UCSD-AML1 (cell line): ENCODE measurements at regions not wholly inside any gene's neighbourhood (a gene's known extent, or its start where the extent isn't known, plus 50 kb on each side); places are given as distances from the start of the nearest gene placed in this dataset.
"Not testable (repeated sequence)": the region's sequence is repeated elsewhere in the genome, so short reads cannot be mapped to it uniquely, and the experiment has no call there.

Experiments
- DNase-seq: peaks from one replicate; lab custom pipeline; 2025; ENCODE audit not compliant: unreplicated experiment; lab: John Stamatoyannopoulos, UW

DNA sequence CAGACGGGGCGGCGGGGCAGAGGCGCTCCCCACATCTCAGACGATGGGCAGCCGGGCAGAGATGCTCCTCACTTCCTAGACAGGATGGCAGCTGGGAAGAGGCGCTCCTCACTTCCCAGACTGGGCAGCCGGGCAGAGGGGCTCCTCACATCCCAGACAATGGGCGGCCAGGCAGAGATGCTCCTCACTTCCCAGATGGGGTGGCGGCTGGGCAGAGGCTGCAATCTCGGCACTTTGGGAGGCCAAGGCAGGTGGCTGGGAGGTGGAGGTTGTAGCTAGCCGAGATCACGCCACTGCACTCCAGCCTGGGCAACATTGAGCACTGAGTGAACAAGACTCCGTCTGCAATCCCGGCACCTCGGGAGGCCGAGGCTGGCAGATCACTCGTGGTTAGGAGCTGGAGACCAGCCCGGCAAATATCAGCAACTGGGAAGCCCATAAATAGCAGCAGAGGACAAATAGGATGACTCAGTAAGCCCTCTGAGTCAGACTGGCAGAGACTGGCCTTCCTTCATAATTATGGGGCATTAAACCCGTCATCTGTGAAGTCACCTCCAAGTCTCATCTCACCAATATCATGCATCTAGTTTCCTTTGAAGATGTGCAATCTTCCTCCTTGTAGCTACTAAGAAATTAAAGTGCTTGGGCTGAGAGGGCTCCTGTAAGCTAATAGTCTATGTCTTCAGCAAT lies 337.3 kb downstream of the GOLGA6L6 start:
- DNase-seq, result not testable (repeated sequence)

DNA sequence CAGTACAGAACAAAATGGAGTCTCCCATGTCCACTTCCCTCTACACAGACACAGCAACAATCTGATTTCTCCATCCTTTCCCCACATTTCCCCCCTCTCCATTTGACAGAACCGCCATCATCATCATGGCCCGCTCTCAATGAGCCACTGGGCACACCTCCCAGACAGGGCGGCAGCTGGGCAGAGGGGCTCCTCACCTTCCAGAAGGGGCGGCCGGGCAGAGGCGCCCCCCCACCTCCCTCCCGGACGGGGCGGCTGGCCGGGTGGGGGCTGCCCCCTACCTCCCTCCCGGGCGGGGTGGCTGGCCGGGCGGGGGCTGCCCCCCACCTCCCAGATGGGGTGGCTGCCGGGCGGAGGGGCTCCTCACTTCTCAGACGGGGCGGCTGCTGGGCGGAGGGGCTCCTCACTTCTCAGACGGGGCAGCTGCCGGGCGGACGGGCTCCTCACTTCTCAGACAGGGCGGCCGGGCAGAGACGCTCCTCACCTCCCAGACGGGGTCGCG lies 337.9 kb downstream of the GOLGA6L6 start:
- DNase-seq, result not testable (repeated sequence)

- DNase-seq, result not testable (repeated sequence)
Observed at GRCh38 chr15:20194591-20195198, 346.9 kb downstream of the GOLGA6L6 start.

DNA sequence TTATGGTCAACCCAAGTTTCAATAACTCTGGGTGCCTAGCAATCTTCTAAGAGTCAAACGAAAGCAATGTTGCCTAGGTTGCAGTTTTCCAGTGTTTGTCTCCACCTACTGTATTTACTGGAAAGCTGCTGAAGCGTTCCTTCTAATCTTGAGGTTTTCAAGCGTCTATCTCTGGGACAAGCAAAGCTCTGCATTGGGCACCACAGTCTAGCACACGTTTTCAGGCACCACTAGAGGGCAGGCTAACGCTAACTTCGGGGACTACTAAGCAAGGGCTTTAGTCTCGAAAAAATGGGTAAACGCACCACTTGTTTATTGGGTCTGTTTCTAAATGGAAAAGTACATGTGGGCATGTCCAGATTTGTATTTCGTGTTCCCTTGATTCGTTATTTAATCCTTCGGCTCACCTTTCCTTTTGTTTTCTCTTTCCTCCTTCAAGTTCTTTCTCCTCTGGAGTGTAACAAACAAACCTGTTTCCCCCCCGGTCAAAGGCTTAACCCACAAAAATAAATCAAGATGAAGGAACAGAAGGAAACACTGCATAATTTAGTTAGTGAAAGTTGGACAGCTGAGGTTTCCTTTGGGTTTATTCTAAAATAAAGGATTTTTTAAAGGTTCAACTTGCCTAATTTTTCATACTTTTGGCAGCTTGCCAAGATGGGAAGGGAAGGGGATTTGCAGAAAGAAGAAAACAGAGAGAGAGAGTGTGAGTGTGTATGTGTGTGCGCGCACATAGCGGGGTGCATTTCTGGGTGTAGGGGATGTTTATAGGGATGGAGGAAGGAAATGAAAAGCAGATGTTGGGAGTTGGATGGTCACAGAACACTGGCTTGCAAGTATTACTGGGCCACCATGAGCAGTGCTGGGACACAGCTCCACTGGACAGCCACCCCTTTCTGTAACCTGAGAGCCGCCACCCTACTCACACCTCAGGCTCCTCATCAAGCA lies 348.3 kb downstream of the GOLGA6L6 start:
- DNase-seq, result not testable (repeated sequence)

DNA sequence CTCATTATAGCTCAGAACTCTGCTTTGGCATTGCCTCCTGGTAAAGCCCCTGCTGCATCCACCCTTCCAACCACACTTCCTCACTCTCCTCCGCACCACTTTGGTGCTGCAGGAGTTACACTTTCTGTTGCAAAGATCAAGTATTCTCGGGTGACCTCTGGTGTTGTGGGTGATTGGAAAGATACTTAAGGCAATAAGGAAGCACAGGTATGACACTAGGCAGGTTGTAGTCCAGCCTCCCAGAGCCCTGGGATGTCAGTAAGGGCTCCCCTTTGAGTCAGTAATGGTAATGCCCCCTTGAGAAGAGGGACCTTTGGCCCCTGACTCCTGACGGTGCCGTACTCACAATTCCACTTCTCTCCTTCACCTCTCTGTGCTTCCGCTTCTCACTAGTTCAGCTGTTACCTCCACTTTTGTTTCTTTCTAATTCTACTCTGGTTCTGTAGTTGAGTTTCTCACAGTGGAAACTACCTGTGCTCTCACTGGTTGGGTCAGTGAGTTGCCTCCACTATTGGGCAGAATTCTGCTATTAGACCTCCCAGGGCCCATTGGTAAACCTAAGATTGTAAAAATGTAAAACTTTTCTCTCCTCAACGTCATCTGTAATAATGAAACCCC lies 350.0 kb downstream of the GOLGA6L6 start:
- DNase-seq, result not testable (repeated sequence)

DNA sequence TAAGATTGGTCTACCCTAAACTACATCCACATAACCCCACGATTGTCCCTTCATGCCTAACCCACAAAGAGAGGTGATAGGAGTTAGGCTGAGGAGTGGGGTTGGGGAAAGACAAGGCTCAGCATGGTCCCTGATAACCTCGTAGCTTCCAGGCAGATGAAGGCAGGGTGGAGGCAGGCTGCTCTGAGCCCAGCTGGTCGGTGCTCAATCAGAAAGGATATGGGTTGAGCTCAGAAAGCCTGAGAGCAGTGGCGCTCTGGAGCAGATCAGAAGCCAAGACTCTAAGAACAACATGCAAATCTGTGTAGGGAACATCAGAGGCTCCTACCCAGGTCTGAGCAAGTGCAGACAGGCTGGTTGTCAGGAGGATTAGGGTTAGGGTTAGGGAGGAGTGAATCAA lies 353.0 kb downstream of the GOLGA6L6 start:
- not testable (repeated sequence) for DNase-seq

DNA sequence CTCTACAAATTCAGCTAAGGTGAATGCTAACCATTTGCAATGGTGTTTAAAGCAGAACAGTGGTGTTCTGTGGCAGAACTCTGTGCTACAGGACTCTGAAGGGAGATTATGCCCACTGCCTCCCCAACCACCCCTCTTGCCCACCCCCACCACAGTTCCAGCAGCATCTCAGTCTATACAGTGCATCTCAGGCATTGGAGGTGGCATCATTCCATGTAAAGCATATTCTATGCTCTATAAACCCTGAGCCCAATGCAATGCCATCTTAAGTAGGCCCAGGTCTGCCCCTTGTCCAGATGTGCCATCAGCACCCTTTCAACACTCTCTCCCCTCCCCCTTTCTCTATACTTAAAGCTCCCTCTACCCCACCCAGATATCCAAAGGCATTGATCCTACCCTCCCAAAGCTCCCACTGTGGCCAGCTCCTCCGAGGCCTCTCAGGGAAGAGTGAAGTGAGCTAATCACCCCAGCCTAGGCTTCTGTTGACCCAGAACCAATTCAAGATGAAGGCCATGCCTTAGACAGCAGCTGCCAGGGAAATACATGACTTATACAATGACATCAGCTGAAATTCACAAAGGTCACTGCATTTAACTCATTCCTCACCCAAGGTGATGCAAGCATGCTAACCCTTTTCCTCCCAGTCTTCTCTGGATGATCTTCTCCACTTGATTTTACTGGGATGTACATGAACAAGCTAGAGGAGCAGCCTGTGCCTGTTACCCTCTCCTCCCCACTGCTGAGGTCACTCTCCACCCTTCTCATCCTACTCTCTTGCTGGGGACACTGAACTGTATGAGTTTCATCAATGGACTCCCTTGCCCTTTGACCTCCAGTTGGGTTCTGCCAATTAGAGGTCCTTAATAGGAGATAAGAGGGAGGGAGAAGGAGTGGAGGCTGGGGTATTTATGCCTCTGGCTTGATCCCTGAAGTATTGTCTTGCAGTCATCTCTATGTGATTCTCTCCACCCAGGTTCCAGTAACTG lies 353.9 kb downstream of the GOLGA6L6 start:
- DNase-seq, result not testable (repeated sequence)

- not testable (repeated sequence) for DNase-seq
Observed at GRCh38 chr15:20184879-20185278, 356.7 kb downstream of the GOLGA6L6 start.

- DNase-seq, result not testable (repeated sequence)
Observed at GRCh38 chr15:20168221-20168620, 373.4 kb downstream of the GOLGA6L6 start.

DNA sequence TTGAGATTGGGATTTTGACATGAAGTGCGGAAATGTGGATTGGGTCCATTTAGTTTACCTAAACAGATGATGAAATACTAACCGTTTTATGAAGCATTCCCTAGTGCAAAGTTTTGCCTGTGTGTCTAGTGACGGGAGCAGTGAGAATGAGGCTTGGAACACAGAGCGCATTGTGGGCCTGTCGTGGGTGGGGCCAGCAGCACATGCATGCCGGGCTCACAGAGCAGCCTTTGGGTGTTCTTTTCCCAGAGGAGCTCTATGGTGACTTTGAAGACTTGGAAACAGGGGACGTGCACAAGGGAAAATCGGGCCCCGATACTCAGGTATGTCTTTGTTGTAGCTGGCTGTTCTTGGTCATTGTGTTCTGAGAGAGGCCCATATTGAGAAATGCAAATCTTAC lies 388.1 kb downstream of the GOLGA6L6 start:
- not testable (repeated sequence) for DNase-seq

GRCh38 chr15:20148679-20149078 lies 392.9 kb downstream of the GOLGA6L6 start:
- DNase-seq, result not testable (repeated sequence)

DNA sequence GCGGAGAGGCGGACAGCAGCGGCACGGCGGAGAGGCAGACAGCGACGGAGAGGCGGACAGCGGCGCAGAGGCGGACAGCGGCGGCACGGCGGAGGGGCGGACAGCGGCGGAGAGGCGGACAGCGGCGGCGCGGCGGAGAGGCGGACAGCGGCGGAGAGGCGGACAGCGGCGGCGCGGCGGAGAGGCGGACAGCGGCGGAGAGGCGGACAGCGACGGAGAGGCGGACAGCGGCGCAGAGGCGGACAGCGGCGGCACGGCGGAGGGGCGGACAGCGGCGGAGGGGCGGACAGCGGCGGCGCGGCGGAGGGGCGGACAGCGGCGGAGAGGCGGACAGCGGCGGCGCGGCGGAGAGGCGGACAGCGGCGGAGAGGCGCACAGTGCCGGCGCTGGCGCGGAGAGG lies 393.6 kb downstream of the GOLGA6L6 start:
- DNase-seq, result not testable (repeated sequence)

DNA sequence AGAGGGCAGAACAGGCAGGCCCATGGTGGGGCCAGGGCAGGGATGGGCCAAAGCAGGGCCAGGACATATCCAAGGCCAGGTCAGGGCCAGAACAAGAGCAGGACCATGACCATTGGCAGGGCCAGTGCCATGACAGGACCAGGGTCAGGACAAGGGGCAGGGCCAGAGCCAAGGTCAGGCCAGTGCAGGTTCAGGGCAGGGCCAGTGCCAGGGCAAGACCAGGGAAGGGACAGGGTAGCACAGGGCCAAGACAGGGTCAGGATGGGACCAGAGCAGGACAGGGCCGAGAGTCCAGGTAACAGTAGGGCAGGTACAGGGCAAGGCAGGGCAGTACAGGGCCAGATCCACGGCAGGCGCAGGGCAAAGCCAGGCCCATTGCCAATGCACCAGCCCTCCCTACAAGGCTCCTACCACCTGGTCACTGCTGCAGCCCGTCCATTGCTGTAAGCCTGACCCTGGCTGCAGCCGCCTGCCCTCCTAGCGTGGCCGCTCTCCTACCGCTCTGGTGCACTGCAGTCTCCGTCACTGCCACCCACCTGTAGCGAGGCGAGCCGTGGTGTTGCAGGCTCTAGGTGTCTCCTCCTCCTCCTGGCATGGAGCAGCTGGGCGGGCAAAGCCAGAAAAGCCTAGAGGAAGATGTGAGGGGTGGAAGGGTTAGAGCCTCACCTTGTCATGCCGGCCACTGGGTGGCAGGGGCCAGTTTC lies 397.1 kb downstream of the GOLGA6L6 start:
- not testable (repeated sequence) for DNase-seq

GRCh38 chr15:20142906-20143305 lies 398.7 kb downstream of the GOLGA6L6 start:
- not testable (repeated sequence) for DNase-seq

DNA sequence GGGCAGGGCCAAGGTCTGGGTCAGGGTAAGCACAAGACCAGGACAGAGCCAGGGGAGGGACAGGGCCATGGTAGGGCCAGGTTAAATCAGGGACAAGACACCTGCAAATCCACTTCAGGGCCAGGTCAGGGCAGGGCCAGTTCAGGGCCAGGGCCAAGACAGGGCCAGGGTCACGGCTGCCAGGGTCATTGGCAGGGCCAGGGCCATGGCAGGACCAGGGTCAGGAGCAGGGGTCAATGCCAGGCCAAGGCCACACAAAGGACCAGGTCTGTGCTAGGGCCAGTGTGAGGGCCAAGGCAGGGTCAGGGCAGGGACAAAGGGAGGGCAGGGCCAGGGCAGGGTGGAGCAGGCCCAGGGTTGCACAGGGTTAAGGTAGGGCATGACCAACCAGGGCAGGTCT lies 399.2 kb downstream of the GOLGA6L6 start:
- DNase-seq, result not testable (repeated sequence)

DNA sequence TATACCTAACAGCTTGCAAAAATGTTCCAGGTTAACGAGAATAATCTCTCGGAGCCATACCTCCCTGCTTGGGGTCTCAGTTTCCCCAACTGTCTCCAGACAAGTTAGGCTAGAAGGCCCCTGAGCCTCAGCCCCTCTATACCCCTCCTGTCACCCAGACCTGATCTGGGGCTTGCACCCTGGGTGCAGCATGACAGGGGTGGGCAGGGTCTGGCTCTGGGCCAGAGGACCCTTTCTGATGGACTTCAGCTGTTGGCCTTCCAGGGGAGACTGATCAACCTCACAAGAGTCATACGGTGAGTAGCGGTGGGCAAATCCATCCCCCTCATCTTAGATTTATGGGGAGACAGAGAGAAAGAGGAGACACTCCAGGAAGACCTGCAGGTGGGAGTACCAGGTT lies 416.9 kb downstream of the GOLGA6L6 start:
- not testable (repeated sequence) for DNase-seq

GRCh38 chr15:20106026-20106425 lies 435.6 kb downstream of the GOLGA6L6 start:
- DNase-seq, result no peak

GRCh38 chr15:20105011-20105990 lies 436.3 kb downstream of the GOLGA6L6 start:
- not testable (repeated sequence) for DNase-seq
